ENCODE measurements at regions not wholly inside any gene's neighbourhood (a gene's known extent, or its start where the extent isn't known, plus 50 kb on each side); places are given as distances from the start of the nearest gene placed in this dataset.

- TF ChIP-seq CTCF (IDR thresholded peaks at IDR 0.05) = no peak
- TF ChIP-seq EZH2 (IDR thresholded peaks at IDR 0.05; ENCODE audit: borderline replicate concordance, insufficient read depth, low read depth, low read length, poor library complexity, severe bottlenecking) = no peak
These were observed 184.3 kb downstream of the TBXT start for GRCh38 chr6:165983112-165984072.

Measured in B cell (primary cell).